ENCODE measurements at regions not wholly inside any gene's neighbourhood (a gene's known extent, or its start where the extent isn't known, plus 50 kb on each side); places are given as distances from the start of the nearest gene placed in this dataset.

GRCh38 chr6:19501737-19502245, 335.4 kb upstream of the ID4 start:
- H3K9me3 ChIP-seq, result peaks cover 0 to 9% (median 0%) of the 10 kb centered on the region in 3 donors
- WGBS, 2 donors, result 80 to 81% methylated on average over 3 of the region's 3 CpGs
- H3K4me3 ChIP-seq, result no peak overlapping the region
- TF ChIP-seq POLR2A (IDR thresholded peaks at IDR 0.05), result no peak
- no peak for TF ChIP-seq CTCF (IDR thresholded peaks at IDR 0.05)
- no peaks in the 10 kb centered on the region for H3K27me3 ChIP-seq
- no peak overlapping the region for H3K27ac ChIP-seq
- intact Hi-C loops (cut with DNase I), result no loop called here
- DNase-seq, result no peak
- no peak for ATAC-seq
- no peaks in the 10 kb centered on the region for H3K4me1 ChIP-seq
- H3K36me3 ChIP-seq (replicated peaks in 1 of 2; ENCODE audit: insufficient read depth in 1 of 2, low read depth in 2 of 2), result no peaks in the 10 kb centered on the region

- WGBS, 2 donors, result 56 to 59% methylated on average over 2 of the region's 2 CpGs
- peaks cover 0 to 14% (median 0%) of the 10 kb centered on the region in 3 donors for H3K9me3 ChIP-seq
- TF ChIP-seq POLR2A (IDR thresholded peaks at IDR 0.05) (no peak), CTCF (IDR thresholded peaks at IDR 0.05) (no peak)
- H3K27me3 ChIP-seq, result no peaks in the 10 kb centered on the region
- no peak for ATAC-seq
- no peak for DNase-seq
- no peak overlapping the region for H3K4me3 ChIP-seq
- no peaks in the 10 kb centered on the region for H3K4me1 ChIP-seq
- intact Hi-C loops (cut with DNase I), result no loop called here
- H3K27ac ChIP-seq, result no peak overlapping the region
- no peaks in the 10 kb centered on the region for H3K36me3 ChIP-seq (replicated peaks in 1 of 2; ENCODE audit: insufficient read depth in 1 of 2, low read depth in 2 of 2)
Observed at GRCh38 chr6:19502301-19502700, 334.9 kb upstream of the ID4 start.

- no peak for DNase-seq
- no peak overlapping the region for H3K27ac ChIP-seq
- H3K9me3 ChIP-seq, result peaks cover 0 to 13% (median 0%) of the 10 kb centered on the region in 3 donors
- ATAC-seq, result no peak
- H3K4me3 ChIP-seq, result no peak overlapping the region
- H3K27me3 ChIP-seq, result no peaks in the 10 kb centered on the region
- no peaks in the 10 kb centered on the region for H3K4me1 ChIP-seq
- H3K36me3 ChIP-seq (replicated peaks in 1 of 2; ENCODE audit: insufficient read depth in 1 of 2, low read depth in 2 of 2), result no peaks in the 10 kb centered on the region
- intact Hi-C loops (cut with DNase I), result no loop called here
- TF ChIP-seq POLR2A (IDR thresholded peaks at IDR 0.05), result no peak
- TF ChIP-seq CTCF (IDR thresholded peaks at IDR 0.05), result no peak
- 75 to 88% methylated on average over 4 of the region's 4 CpGs for WGBS, 2 donors
Observed at GRCh38 chr6:19515939-19516338, 321.2 kb upstream of the ID4 start.

GRCh38 chr6:19519941-19520340, 317.2 kb upstream of the ID4 start:
- no peak for DNase-seq
- ATAC-seq, result no peak
- H3K27ac ChIP-seq, result no peak overlapping the region

More at GRCh38 chr6:19519941-19520340, 317.2 kb upstream of the ID4 start:
- intact Hi-C loops (cut with DNase I), result no loop called here
- H3K9me3 ChIP-seq, result peaks cover 0 to 13% (median 0%) of the 10 kb centered on the region in 3 donors
- TF ChIP-seq CTCF (IDR thresholded peaks at IDR 0.05), result no peak
- H3K27me3 ChIP-seq, result no peaks in the 10 kb centered on the region
- no peaks in the 10 kb centered on the region for H3K36me3 ChIP-seq (replicated peaks in 1 of 2; ENCODE audit: insufficient read depth in 1 of 2, low read depth in 2 of 2)
- WGBS, 2 donors, result 28 to 75% methylated on average over 2 of the region's 2 CpGs
- no peaks in the 10 kb centered on the region for H3K4me1 ChIP-seq
- H3K4me3 ChIP-seq, result no peak overlapping the region
